ENCODE measurements at regions not wholly inside any gene's neighbourhood (a gene's known extent, or its start where the extent isn't known, plus 50 kb on each side); places are given as distances from the start of the nearest gene placed in this dataset.

DNA sequence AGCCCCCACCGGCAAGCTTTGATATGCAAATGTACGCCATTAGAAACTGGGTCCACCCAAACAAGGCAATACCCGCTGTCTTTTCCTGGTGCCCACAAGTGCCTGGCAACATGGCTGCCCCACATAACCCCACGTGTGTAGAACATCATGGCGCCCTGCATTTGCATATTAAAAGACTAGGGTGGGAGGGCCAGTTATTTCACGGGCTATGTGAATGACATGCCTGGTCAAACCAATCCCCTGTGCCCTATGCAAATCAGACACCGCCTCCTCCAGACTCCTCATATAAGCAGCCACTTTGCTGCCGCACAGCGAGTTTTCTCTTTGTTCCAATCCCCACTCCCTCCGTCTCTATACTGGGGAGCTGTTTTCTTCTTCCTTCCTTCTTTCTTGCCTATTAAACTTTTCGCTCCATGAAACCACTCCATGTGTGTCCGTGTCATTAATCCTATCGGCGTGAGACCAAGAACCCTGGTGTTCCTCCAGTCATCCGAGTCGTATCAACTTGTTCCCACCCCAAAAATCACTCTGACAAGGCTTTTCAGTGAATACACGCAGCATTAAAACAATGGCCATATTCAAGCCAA, 112.6 kb upstream of the SORBS2 start:
- FAIRE-seq (no peak), DNase-seq (ENCODE audit: low read depth in 1 of 2, low spot score in 2 of 2) (no peak)
- no peak overlapping the region for H2BK12ac ChIP-seq (ENCODE audit: low read depth, low read length)
- no peaks in the 10 kb centered on the region for H4K20me1 ChIP-seq (replicated peaks in 1 of 2; ENCODE audit: control insufficient read depth in 1 of 2, insufficient read depth in 2 of 2, low read length in 2 of 2)
- H3K79me2 ChIP-seq (ENCODE audit: control insufficient read depth in 1 of 2, insufficient read depth in 2 of 2, low read length in 2 of 2) = no peaks in the 10 kb centered on the region
- H3K4me3 ChIP-seq (ENCODE audit: extremely low read depth in 1 of 4, insufficient read depth in 2 of 4, low read depth in 3 of 4, low read length in 4 of 4) = no peak overlapping the region
- no peak overlapping the region for H2BK15ac ChIP-seq (ENCODE audit: low read length)
- H3K79me1 ChIP-seq (ENCODE audit: low read depth, low read length) = no peaks in the 10 kb centered on the region
- no peak overlapping the region for H2BK120ac ChIP-seq (replicated peaks; ENCODE audit: low read depth, low read length)
- H3K4me2 ChIP-seq (ENCODE audit: insufficient read depth in 1 of 2, low read depth in 2 of 2, low read length in 2 of 2) = no peak overlapping the region
- H3K56ac ChIP-seq (replicated peaks; ENCODE audit: insufficient read length, low read depth, low read length) = no peak overlapping the region
- no peak overlapping the region for H4K8ac ChIP-seq (ENCODE audit: extremely low read depth, insufficient read depth, low read length)
- H3K36me3 ChIP-seq (ENCODE audit: control insufficient read depth in 2 of 4, insufficient read depth in 4 of 4, low read length in 3 of 4) = no peaks in the 10 kb centered on the region
- no peaks in the 10 kb centered on the region for H3K23me2 ChIP-seq (ENCODE audit: low read depth, low read length)
- no peaks in the 10 kb centered on the region for H3K27me3 ChIP-seq (replicated peaks in 1 of 4; ENCODE audit: control insufficient read depth in 3 of 4, extremely low read depth in 1 of 4, insufficient read depth in 3 of 4, low read length in 3 of 4)
- ChIA-PET POLR2A (ENCODE audit: partially characterized antibody) (no interaction called here), CTCF (ENCODE audit: partially characterized antibody) (interaction anchor here (0.6 kb wide), 1 partner anchor 14 kb away, joined by 3 read pairs; no protein-coding TSS in a partner anchor)
- H3K9ac ChIP-seq (replicated peaks in 1 of 4; ENCODE audit: extremely low read depth in 1 of 4, low read depth in 3 of 4, low read length in 3 of 4) = no peak overlapping the region
- TF ChIP-seq NANOG (IDR thresholded peaks at IDR 0.05; ENCODE audit: insufficient read depth, low read depth, low read length, poor library complexity, severe bottlenecking) (no peak), NRF1 (IDR thresholded peaks at IDR 0.05; ENCODE audit: low read depth, low read length) (no peak), SIN3A (conservative IDR thresholded peaks at IDR 0.05 in 1 of 2, IDR thresholded peaks at IDR 0.05 in 1 of 2; ENCODE audit: low read depth in 1 of 2, low read length in 2 of 2) (no peak), YY1 (IDR thresholded peaks at IDR 0.05; ENCODE audit: low read depth, low read length) (0 out of 2 replicates have a peak, but pooled peaks have one; percentile 26), TAF7 (optimal IDR thresholded peaks at IDR 0.05; ENCODE audit: borderline replicate concordance, low read depth, low read length) (no peak)
- TF ChIP-seq, protein P1, sequence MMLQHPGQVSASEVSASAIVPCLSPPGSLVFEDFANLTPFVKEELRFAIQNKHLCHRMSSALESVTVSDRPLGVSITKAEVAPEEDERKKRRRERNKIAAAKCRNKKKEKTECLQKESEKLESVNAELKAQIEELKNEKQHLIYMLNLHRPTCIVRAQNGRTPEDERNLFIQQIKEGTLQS (IDR thresholded peaks at IDR 0.05; ENCODE audit: insufficient read depth, low read depth, low read length) = no peak
- no peak overlapping the region for H2BK5ac ChIP-seq (ENCODE audit: low read depth, low read length)
- H2AK5ac ChIP-seq (ENCODE audit: low read depth, low read length) = no peak overlapping the region
- H2BK20ac ChIP-seq (ENCODE audit: low read length) = no peak overlapping the region
- H3K4ac ChIP-seq (replicated peaks; ENCODE audit: insufficient read length, low read depth, low read length) = no peak overlapping the region
- H3K14ac ChIP-seq (ENCODE audit: insufficient read length) = no peak overlapping the region
- 93% methylated on average over 17 of the region's 17 CpGs; no CpG with 5 or more reads in 1 of the 2 experiments for WGBS, 2 experiments (ENCODE audit: extremely low coverage in 1 of 2, insufficient coverage in 1 of 2, insufficient read length in 1 of 2, insufficient replicate concordance in 2 of 2, low coverage in 1 of 2, low lambda C conversion rate in 2 of 2, missing lambda C conversion rate in 1 of 2)
- H3K27ac ChIP-seq (ENCODE audit: low read depth, low read length) = no peak overlapping the region
- H2AFZ ChIP-seq (ENCODE audit: low read length) = no peak overlapping the region
- no peak overlapping the region for H3K23ac ChIP-seq (ENCODE audit: insufficient read length)
- peaks cover 4% of the 10 kb centered on the region in 2 experiments; a peak in 3 of 4 replicates for H3K9me3 ChIP-seq (ENCODE audit: insufficient read depth in 2 of 2, low read depth in 1 of 2, low read length in 1 of 2)
- no peak overlapping the region for H4K5ac ChIP-seq (ENCODE audit: insufficient read length, low read depth, low read length)
- peaks cover 0 to 5% (median 2%) of the 10 kb centered on the region in 4 experiments; a peak in 3 of 7 replicates for H3K4me1 ChIP-seq (replicated peaks in 1 of 4; ENCODE audit: control insufficient read depth in 3 of 4, insufficient read depth in 4 of 4, low read length in 3 of 4)
- H3K18ac ChIP-seq (ENCODE audit: extremely low read depth, low read length) = no peak overlapping the region
- no peak overlapping the region for H4K91ac ChIP-seq (replicated peaks; ENCODE audit: insufficient read length, low read length)

Data from H1 (cell line).